ENCODE measurements at regions not wholly inside any gene's neighbourhood (a gene's known extent, or its start where the extent isn't known, plus 50 kb on each side); places are given as distances from the start of the nearest gene placed in this dataset.

DNA sequence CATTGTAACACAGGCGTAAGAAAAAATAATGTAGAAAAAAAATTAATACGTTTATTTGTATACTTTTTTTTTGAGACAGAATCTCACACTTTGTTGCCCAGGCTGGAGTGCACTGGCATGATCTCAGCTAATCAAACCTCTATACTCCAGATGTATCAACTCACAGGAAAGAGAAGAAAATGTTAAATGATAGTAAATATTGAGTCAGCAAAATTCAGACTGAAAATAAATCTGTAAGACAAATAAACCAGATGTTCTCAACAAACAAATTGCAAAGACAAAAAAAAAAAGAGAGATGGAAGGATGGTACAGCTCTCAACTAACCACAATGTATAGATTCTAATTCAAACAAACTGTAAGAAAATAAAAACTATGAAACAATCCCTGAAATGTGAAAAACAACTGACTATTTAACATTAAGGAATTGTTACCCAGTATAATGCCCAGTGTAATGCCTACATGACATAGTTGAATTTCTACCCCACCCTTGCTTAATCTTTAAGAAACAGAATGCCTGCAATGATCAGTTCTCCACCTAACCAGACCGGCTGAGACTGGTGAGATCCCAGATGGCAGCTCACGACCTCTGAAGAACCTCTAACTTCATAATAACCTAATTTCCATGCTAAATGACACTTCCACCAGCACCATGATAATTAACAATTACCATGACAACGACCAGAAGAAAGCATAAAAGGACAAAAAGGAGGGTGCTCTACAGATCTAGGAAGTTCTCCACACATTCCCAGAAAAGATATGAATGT is 272.0 kb upstream of the GNAI1 start:
- no peak for DNase-seq

DNA sequence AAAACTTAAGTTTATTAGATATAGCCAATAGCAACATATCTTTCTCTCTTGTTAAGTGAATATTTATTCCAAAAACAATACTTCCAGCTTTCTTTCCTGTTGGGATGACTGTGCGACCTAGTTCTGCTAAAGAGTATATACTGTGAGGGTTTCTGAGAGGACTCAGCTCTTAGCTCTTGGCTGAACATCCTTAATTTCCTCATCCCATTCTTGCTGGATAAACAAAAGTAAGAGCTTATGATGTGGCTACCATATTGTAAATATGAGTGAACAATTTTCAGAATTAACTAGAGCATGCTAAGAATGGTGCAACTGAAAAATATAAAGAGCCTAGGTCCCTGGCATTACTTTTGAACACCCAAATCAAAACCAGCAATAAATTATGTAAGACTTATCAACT is 279.5 kb upstream of the GNAI1 start:
- no peak for DNase-seq

DNA sequence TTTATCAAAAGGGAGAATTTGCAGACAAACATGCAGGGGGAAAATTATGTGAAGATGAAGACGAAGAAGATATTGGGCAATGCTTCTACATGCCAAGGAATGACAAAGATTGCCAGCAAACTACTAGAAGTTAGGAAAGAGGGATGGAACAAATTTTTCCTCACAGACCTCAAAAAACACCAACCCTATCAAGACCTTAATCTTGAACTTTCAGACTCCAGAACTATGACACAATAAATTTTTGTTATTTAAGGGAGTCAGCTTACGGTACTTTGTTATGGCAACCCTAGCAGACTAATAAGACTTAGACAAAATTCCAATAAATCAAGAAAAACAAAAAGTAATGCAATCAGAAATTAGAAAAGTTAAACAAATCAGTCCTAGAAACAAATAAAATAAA is 280.0 kb upstream of the GNAI1 start:
- no peak for DNase-seq

DNA sequence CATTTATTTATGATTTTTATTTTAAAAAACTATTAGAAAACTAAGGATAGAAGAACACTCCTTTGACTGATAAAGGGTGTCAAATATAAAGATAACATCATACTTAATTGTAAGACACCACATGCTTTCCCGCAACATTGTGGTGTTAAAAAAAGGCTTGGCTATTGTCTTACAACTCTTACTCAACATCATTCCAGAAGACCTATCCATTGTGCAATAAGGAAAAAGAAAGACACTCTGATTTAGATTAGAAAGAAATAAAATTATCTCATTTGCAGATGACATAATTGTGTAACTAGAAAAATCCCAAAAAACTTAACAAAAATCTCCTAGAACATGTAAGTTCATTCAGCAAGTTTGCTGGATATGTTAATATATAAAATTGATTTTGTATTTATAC is 296.7 kb upstream of the GNAI1 start:
- DNase-seq: no peak

DNA sequence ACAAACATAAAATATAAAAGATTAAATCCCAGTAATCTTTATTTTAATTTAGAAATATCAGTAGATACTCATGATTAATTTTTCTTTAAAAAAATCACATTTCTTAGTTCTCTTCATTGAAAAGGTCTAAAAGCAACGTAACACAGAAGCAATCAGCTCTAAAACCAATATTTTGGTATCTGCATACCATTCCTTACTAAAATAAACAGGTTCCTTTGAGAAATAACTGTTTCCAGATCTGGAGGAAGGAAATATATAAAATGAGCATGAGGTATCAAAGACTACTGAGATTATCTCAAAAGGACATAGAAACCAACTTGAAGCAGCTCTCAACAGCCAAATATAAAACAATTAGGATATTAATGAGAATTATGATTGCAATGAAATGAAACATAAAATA is 301.0 kb upstream of the GNAI1 start:
- no peak for DNase-seq

DNA sequence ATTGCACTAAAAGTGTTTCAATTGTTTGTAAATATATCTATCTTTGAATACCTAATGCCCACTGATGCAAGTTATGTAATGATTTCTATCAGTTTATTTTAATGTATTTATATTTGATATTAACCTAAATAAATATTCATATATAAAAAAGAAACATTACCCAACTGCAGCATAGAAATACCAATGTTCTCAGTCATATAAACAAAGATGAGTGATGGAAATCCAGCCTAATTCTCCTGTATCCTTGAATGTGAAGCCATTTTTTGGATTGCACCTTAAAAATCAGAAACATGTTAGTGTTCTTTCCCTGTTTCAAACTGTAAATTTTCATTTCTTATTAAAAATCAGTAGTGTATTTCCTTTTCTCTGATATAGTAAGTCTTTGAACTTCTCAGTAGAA is 305.8 kb upstream of the GNAI1 start:
- no peak for DNase-seq

DNA sequence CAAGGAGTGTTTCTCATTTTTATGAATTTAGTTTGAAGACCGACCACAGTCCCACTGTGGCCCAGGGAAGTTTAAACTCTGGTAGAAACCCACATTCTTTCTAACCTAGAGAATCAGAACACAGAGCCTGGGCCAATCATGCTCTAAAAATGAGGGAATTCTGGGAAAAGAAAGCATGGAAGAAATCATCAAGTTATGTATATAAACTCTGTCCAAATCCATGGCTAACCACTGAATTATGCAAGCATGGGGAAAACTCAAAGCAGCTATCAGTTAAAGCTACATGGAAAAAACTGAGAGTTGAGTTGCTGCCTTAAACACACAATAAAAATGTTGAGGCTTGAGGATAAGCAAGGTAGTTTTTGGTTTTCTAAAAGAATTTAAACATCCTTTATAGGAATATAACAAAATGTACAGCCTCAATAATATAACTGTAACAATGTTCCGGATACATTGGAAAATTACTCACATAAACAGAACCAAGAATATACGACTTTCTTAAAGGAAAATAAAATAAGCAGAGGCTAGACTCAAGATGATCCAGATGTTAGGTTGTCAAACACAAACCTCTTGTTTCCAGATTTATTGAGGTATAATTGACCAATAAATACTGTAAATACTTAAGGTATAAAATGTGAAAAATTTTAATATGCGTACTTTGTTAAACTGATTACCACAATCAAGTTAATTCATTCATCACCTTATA is 311.2 kb upstream of the GNAI1 start:
- no peak for DNase-seq

DNA sequence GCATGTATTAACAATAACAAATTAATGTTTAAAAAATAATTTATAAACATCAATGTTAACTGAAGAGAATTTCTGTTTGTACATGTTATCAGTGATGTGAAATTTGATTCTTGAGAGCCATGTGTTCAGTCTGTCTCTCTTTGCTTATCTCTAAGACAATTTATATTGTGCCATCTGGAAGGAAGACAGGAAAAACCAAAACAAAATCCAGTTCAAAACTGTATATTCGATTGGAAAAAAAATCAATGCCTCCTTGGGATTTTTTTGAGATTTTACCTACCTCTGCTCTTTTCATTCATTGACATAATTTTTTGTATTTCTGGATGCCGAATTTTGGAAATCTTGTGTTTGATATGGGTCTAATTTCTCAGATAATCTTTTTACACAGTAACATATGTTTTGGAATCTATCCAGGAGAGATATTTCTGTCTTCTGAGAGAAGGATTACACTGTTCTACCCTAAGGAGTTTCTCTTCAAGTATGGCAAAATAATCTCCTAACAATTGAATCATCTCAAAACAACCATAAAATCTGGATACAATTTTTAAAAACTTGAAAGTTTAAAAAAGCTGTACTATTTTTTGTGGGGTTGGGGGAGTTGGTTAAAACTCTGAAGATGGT is 311.9 kb upstream of the GNAI1 start:
- no peak for DNase-seq

DNA sequence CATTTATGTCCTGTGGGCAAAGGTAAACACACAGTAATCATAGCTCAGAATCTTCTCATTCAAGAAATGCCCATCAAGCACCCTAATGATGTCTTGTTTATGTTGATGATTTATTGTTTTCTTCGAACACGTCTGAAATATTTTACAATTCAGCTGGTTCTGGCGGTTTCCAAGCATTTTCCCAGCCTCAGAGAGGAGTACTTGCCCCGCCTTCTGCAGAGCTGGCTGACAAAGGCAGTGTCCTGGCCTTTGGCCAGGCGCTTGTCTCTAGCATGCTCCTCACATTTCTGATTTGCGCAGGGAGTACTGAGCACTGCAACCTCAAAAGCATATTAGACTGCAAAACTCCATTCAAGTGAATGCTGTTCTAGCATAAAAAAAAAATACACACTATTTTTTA is 314.2 kb upstream of the GNAI1 start:
- no peak for DNase-seq

DNA sequence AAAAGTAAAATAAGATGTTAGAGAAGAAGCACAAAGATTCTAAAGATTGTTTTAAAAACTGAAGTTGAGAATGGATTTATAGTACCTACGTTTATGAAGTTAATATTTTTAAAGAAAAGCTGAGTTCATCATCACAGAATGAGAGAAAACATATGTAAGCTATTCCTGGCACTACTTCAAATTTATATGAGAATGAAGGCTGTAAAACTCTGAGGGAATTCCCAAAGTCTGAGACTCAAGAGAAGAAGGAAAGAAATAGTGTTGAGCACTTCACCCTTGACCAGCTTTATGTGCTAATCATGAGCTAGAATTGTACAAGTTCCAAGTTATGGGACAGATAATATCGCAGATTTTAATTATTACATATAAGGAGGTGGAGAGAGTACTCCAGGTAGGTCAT is 323.7 kb upstream of the GNAI1 start:
- no peak for DNase-seq

DNA sequence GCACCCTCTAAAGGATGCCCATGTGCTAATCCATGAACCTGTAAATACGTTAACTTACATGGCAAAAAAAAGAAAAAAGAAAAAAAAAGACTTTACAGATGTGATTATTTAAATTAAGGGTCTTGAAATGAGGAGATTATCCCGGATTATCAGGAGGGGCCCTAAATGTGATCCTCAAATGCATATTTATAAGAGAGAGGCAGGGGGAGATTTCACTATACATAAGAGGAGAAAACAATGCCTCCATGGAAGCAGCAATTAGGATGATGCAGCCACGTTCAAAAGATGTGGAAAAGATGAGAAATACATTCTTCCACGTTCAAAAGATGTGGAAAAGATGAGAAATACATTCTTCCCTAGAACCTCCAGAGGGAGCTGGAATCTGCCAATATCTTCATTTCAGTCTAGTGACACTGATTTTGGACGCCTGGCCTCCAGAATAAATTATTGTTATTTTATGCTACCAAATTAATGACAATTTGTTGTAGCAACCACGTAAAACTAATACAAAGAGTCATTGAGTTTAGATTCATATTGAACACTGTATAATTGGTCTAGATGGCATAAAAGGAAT is 328.4 kb upstream of the GNAI1 start:
- DNase-seq: no peak

DNA sequence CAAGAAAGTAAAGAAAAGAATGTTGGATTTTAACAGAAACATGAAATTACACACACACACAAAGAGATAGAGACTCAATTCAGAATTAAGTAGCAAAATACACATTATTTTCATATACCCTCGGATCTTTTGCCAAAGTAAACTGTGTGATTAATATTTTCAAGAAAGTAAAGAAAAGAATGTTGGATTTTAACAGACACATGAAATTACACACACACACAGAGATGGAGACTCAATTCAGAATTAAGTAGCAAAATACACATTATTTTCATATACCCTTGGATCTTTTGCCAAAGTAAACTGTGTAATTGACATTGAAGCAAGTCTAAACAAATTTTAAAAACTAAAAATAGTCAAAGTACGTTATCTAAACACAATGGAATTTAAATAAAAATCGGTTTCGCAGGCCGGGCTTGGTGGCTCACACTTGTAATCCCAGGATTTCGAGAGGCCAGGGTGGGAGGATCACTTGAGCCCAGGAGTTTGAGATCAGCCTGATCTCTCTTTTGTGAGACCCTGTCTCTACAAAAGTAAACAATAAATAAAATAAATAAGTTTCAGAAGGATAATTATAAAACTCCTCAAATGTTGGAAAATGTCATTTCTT is 337.3 kb upstream of the MAGI2 start:
- DNase-seq: no peak

DNA sequence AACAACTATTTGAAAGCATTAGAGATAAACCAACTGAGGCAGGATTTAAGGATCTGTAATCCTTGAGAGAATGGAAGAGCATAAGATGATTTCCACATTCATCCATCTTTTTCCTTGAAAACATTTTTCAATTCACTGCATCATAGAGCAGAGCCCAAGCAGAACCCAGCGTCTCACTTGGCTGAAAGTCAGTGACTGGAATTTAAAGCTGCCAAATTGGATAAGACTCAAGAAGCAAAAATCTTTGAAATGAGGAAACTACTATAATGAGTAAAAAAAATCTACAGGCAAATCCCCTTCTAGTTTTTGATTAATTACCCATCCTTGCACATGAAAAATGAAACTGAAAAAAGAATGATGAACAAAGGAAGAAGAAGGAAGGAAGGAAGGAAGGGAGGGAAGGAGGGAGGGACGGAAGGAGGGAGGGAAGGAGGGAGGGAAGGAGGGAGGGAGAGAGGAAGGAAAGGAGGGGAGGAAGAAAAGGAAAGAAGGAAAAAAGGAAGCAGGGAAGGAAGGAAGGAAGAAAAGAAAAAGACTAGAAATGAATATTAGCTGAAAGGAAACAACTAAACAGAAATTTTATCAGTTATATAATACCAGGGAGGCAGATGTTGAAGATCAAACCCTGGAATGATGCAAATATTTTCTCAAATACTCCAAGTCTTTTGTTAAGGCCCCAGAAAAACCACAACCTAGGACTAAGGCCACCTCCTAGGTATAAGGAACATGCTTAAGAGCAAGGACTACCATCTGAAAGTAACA is 336.3 kb upstream of the MAGI2 start:
- no peak for DNase-seq

DNA sequence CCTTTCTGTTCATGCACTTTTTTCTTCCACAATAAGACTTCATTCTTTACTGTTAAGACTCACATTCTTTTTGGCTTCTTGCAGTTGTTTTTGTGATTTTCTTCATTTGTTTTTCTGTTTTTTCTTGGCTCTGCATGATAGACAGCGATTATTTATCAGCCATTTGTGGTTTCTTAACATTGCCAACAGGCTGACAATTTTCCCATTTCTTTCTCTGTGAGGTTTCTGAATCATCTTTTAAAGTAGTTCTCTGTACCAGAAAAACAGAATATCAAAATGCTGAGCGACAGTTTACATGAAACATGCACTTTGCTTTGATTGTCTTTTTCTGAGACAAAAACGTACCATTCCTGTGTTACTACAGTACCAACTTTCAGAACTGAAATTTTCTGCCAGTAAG is 334.2 kb upstream of the MAGI2 start:
- no peak for DNase-seq

DNA sequence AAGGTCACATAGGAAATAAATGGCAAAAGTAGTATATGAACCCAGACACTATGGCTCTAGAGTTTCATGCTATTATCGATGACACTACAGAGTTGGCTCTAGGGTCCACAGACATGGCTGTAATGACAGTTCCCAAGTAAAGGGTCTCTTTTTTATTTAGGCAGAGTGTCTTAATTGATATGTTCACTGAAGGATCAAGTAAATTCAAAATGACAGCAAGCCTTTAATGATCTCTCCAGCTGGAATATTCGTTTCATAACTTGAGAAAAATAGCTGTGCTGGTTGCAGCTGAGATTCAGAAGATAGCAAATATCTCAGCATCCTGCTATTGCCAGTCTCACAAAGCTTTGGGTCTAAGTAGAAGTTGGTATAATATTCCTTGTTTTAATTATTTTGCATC is 333.6 kb upstream of the MAGI2 start:
- no peak for DNase-seq

DNA sequence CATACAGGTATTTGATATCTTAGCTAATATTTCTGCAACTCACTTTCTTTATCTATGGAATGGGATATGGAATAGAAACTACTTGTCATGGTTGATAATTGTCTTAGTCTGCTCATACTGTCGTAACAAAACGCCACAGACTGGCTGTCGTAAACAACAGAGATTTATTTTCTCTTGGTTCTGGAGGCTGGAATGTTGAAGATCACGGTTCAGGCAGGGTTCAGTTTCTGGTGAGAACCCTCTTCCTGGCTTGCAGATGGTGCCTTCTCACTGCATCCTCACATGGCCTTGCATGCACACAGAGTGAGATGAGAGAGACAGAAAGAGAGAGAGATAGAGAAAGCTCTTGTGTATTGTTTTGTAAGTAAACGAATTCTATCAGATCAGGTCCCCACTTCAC is 332.7 kb upstream of the MAGI2 start:
- DNase-seq: no peak

DNA sequence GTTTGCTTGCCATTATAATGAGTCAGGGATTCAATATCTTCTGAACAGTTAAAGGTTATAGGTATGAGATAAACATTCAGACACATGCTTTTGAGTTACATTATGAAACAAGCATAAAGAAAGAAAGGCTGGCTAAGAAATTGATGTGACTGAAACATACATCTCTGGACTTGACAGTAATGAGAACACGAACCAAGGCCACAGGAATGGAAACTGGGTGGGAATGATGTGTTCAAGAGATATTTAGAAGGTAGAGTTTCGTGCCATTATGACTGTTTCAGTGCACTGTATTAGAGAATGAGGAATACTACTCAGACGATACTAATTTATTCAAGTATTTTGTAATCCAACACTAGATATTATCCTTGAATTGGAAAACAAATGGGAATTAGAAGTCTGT is 332.1 kb upstream of the MAGI2 start:
- no peak for DNase-seq

DNA sequence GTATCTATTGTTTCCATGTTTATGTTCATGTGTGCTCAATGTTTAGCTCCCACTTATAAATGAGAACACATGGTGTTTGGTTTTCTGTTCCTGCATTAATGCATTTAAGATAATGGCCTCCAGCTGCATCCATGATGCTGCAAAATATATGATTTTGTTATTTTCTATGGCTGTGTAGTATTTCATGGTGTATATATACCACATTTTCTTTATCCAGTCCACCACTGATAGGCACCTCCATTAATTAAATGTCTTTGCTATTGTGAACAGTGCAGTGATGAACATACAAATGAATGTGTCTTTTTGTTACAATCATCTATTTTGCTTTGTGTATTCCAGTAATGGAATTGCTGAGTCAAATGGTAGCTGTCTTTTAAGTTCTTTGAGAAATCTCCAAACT is 329.4 kb upstream of the MAGI2 start:
- DNase-seq: no peak

DNA sequence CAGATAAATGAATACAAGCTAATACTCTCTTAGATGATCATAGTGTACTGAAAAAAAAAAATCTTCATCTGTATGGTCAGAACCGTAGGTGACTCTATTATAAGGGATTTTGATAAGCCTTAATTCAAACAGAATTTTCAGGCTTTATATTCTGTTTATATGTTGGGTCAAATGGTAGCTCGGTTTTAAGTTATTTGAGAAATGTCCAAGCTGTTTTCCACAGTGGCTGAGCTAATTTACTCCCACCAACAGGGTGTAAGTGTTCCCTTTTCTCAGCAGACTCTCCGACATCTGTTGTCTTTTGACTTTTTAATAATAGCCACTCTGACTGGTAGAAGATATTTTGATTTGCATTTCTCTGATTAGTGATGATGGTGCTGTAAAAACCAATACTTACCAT is 328.8 kb upstream of the MAGI2 start:
- DNase-seq: no peak

DNA sequence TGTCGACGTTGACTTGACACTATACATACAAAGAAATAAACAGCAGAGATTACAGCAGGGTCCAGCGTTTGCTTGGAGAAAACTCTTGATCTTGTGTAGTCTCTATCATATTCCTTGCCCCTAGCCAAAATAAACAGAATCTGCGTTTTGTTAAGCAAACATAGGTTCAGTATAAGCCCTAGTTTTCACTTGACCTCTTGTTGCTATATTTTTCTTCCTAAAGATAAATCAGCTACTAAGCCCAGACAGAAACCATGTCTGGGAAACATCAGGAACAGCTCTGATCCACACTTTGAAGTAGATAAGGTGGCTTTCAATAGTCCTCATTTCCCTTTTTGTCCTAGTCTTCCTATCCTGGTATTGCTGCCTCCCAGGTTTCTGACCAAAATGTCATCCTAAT is 328.2 kb upstream of the MAGI2 start:
- no peak for DNase-seq

DNA sequence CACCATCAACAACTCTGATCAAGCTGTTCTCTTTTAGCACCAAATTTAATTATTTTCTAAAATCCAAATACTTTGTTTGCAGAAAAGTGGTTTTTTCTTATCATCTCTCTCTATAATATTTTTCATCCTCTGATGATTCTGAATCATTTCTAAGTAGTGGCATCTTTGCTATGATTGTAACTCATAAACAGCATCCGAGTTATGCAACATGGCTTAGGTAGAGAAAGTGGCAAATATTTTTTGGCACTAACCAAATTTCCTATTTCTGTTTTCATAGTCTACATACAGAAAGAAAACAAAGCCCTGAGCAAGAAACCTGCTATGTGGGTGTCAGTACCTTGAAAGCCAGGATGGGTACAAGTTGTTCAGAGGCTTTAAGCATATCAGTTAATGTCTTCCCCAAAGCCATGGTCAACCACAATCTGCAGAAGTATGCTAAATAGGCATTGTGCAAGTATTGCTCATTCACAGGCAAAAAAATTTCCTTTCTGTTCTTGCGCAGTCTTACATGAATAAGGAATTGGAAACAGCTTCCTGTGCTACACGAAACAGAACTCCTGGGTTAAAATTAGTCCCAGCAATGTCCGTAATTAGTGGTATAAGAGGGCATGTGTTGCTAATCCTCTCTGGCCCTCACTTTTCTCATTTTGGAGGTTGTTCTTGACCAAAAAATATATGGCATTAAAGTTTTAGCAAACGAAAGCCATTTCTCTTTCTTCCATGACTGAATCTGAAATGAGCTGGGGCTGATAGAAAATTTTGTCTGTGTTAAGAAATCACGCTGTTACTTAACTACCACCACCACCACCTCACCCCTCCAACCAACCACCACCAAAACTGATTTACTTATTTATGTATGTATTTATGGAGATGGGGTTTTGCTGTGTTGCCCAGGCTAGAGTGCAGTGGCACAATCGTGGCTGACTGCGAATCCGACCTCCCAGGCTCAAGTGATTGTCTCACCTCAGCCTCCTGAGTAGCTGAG is 325.6 kb upstream of the MAGI2 start:
- DNase-seq: no peak

DNA sequence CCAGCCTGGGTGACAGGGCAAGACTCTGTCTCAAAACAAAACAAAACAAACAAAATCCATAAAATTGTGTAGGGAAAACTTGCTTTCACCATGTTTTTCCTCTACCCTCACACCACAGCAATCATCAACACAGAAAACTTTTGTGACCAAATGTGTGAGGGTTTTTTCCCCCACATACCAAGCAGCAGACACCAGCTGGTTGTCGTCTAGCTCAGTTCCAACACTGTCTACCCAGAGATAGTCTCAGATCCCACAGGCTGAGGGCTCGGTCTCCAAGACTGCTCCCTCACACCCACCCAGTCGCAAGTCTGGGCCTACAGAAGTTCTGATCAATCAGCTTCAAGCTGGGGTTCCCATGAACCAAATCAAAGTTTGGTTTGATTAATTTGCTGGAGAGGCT is 322.4 kb upstream of the MAGI2 start:
- DNase-seq: no peak
